HepG2 (cell line): ENCODE measurements at regions not wholly inside any gene's neighbourhood (a gene's known extent, or its start where the extent isn't known, plus 50 kb on each side); places are given as distances from the start of the nearest gene placed in this dataset.

Experiments
- DNMT1 ChIP-seq: sonication (generic); formaldehyde crosslinking; IDR thresholded peaks from 2 replicates; pipeline ENCODE4 v1.5.1; 2020; ENCODE audit warnings: mild to moderate bottlenecking, missing genetic modification reagents
- E2F1 ChIP-seq: sonication (generic); formaldehyde crosslinking; IDR thresholded peaks from 2 replicates; pipeline ENCODE4 v1.5.0; 2020; ENCODE audit warnings: missing genetic modification reagents
- EHMT2 ChIP-seq: fragments of 200-600 bp; sonication (generic); IDR thresholded peaks from 2 replicates; pipeline ENCODE4 v1.7.0; 2017; ENCODE audit warnings: antibody characterized with exemption, low read depth, low read length, borderline replicate concordance
- EZH2 ChIP-seq: conservative IDR thresholded peaks from 2 replicates; pipeline ENCODE4 v1.6.1; 2012; ENCODE audit warnings: mild to moderate bottlenecking, low read depth, low read length, moderate library complexity
- FOSL2 ChIP-seq: sonication (generic); formaldehyde crosslinking; IDR thresholded peaks from 2 replicates; pipeline ENCODE4 v1.4.0; 2020; ENCODE audit warnings: missing genetic modification reagents
- FOXO1 ChIP-seq: sonication (generic); formaldehyde crosslinking; IDR thresholded peaks from 2 replicates; pipeline ENCODE4 v1.4.0; 2020; ENCODE audit warnings: missing genetic modification reagents
- GZF1 ChIP-seq: sonication (generic); formaldehyde crosslinking; IDR thresholded peaks from 2 replicates; pipeline ENCODE4 v1.5.1; 2020; ENCODE audit warnings: mild to moderate bottlenecking, missing genetic modification reagents
- HCFC1 ChIP-seq: fragments of 150-350 bp; IDR thresholded peaks from 2 replicates; pipeline ENCODE4 v1.6.1; 2014; ENCODE audit warnings: low read depth, low read length
- HDAC1 ChIP-seq: sonication (generic); formaldehyde crosslinking; IDR thresholded peaks from 2 replicates; pipeline ENCODE4 v1.5.1; 2020; ENCODE audit warnings: mild to moderate bottlenecking, missing genetic modification reagents
- ISX ChIP-seq: sonication (generic); formaldehyde crosslinking; conservative IDR thresholded peaks from 2 replicates; pipeline ENCODE4 v1.5.0; 2020; ENCODE audit warnings: missing genetic modification reagents
- JARID2 ChIP-seq: sonication (generic); formaldehyde crosslinking; IDR thresholded peaks from 2 replicates; pipeline ENCODE4 v1.8.1; 2023; ENCODE audit warnings: missing genetic modification reagents, inconsistent platforms; ENCODE audit not compliant: insufficient replicate concordance
- KLF16 ChIP-seq, 2 experiments: sonication (generic) in 1 of 2; formaldehyde crosslinking in 1 of 2; IDR thresholded peaks; 2 replicates each; pipeline versions ENCODE4 v1.6.1 to v1.8.0; 2016 to 2023; ENCODE audit warnings: missing genetic modification reagents in 2 of 2, missing compliant biosample characterization in 1 of 2
- MTA3 ChIP-seq: sonication (generic); formaldehyde crosslinking; IDR thresholded peaks from 2 replicates; pipeline ENCODE4 v1.4.0; 2020; ENCODE audit warnings: missing genetic modification reagents
- NCOA2 ChIP-seq: sonication (generic); formaldehyde crosslinking; IDR thresholded peaks from 2 replicates; pipeline ENCODE4 v1.8.0; 2022; ENCODE audit warnings: inconsistent platforms
- PAXIP1 ChIP-seq: sonication (generic); formaldehyde crosslinking; conservative IDR thresholded peaks from 2 replicates; pipeline ENCODE4 v1.4.0; 2020; ENCODE audit warnings: mild to moderate bottlenecking, missing genetic modification reagents, moderate library complexity
- RNF219 ChIP-seq: sonication (generic); formaldehyde crosslinking; IDR thresholded peaks from 2 replicates; pipeline ENCODE4 v1.5.0; 2020; ENCODE audit warnings: mild to moderate bottlenecking, missing genetic modification reagents
- SNAI1 ChIP-seq: sonication (generic); formaldehyde crosslinking; IDR thresholded peaks from 2 replicates; pipeline ENCODE4 v1.5.0; 2020; ENCODE audit warnings: mild to moderate bottlenecking, missing genetic modification reagents, borderline replicate concordance
- STAT5B ChIP-seq: sonication (generic); formaldehyde crosslinking; IDR thresholded peaks from 2 replicates; pipeline ENCODE4 v1.4.0; 2020; ENCODE audit warnings: missing genetic modification reagents
- ZFP1 ChIP-seq: IDR thresholded peaks from 2 replicates; pipeline ENCODE4 v1.6.1; 2016
- ZNF230 ChIP-seq: sonication (generic); formaldehyde crosslinking; IDR thresholded peaks from 2 replicates; pipeline ENCODE4 v1.4.0; 2020; ENCODE audit warnings: mild to moderate bottlenecking, missing genetic modification reagents
- ZNF30 ChIP-seq: sonication (generic); formaldehyde crosslinking; IDR thresholded peaks from 2 replicates; pipeline ENCODE4 v1.5.0; 2020; ENCODE audit warnings: mild to moderate bottlenecking, missing genetic modification reagents
- ZNF382 ChIP-seq: sonication (generic); formaldehyde crosslinking; IDR thresholded peaks from 2 replicates; pipeline ENCODE4 v1.5.0; 2020; ENCODE audit warnings: missing genetic modification reagents, mild to moderate bottlenecking, borderline replicate concordance
- ZNF563 ChIP-seq: sonication (generic); formaldehyde crosslinking; IDR thresholded peaks from 2 replicates; pipeline ENCODE4 v1.8.0; 2022; ENCODE audit warnings: mild to moderate bottlenecking, moderate library complexity, missing genetic modification reagents
- ZNF678 ChIP-seq: sonication (generic); formaldehyde crosslinking; IDR thresholded peaks from 2 replicates; pipeline ENCODE4 v1.4.0; 2020; ENCODE audit warnings: mild to moderate bottlenecking, missing genetic modification reagents
- ZNF713 ChIP-seq: sonication (generic); formaldehyde crosslinking; IDR thresholded peaks from 2 replicates; pipeline ENCODE4 v1.4.0; 2020; ENCODE audit warnings: mild to moderate bottlenecking, missing genetic modification reagents

- TF ChIP-seq STAT5B (CRISPR knock-in tag) (no peak), RNF219 (CRISPR knock-in tag) (no peak), FOXO1 (CRISPR knock-in tag) (no peak), EZH2 (no peak), MTA3 (CRISPR knock-in tag) (no peak), GZF1 (CRISPR knock-in tag) (no peak), ZNF678 (CRISPR knock-in tag) (no peak), DNMT1 (CRISPR knock-in tag) (no peak), ISX (CRISPR knock-in tag) (no peak), PAXIP1 (CRISPR knock-in tag) (no peak; the same call in 1 of the 2 replicates), HDAC1 (peak; percentile 21), KLF16 (CRISPR knock-in tag; IDR thresholded peaks at IDR 0.05) (0 out of 4 replicates have a peak, but pooled peaks of 1 of the 2 experiments have one; percentile 28), NCOA2 (CRISPR knock-in tag) (no peak), ZNF230 (CRISPR knock-in tag) (no peak), JARID2 (CRISPR knock-in tag) (no peak), EHMT2 (no peak), ZNF382 (CRISPR knock-in tag) (no peak), ZNF30 (no peak), ZNF563 (CRISPR knock-in tag) (no peak), ZFP1 (CRISPR knock-in tag) (no peak), HCFC1 (no peak), FOSL2 (CRISPR knock-in tag) (no peak), ZNF713 (CRISPR knock-in tag) (no peak), SNAI1 (CRISPR knock-in tag) (no peak), E2F1 (CRISPR knock-in tag) (peak; percentile 61)
Observed at GRCh38 chr7:25950488-25951413, 201.2 kb upstream of the NFE2L3 start (continued).
